ENCODE measurements at regions not wholly inside any gene's neighbourhood (a gene's known extent, or its start where the extent isn't known, plus 50 kb on each side); places are given as distances from the start of the nearest gene placed in this dataset.

GRCh38 chr4:125155251-125155650 is 159.5 kb upstream of the FAT4 start:
- TF ChIP-seq CTCF (conservative IDR thresholded peaks at IDR 0.05; ENCODE audit: low read depth, low read length), result no peak
- TF ChIP-seq EZH2 (IDR thresholded peaks at IDR 0.05; ENCODE audit: borderline replicate concordance, low read depth, low read length, poor library complexity, severe bottlenecking), result no peak

Data from A673 (cell line).